Psoas muscle (tissue), 7 donors: ENCODE measurements at regions not wholly inside any gene's neighbourhood (a gene's known extent, or its start where the extent isn't known, plus 50 kb on each side); places are given as distances from the start of the nearest gene placed in this dataset.
A peak's percentile ranks its signal among the peaks of the same experiment; 100 is the strongest.

Source experiments
- ATAC-seq, 4 donors: fragments of 200-7000 bp; cut with Tn5 transposase; one replicate each; pipeline ENCODE4 v1.9.1; 2020; ENCODE audit warnings: moderate library complexity in 3 of 4, mild to moderate bottlenecking in 2 of 4
- DNase-seq, 2 donors: peaks; one replicate each; pipeline ENCODE4 v3.0.0-alpha.2; 2020
- H3K27ac ChIP-seq: fragments of 200-600 bp; one replicate; pipeline ENCODE4 v1.8.0; 2022
- H3K27me3 ChIP-seq, 3 donors: fragments of 200-600 bp in 1 of 3; one replicate each; pipeline versions ENCODE4 v1.6.1 to v1.8.0; 2013 to 2022; ENCODE audit warnings: low read length in 2 of 3, mild to moderate bottlenecking in 2 of 3, moderate library complexity in 1 of 3; ENCODE audit not compliant: insufficient read depth in 3 of 3
- H3K36me3 ChIP-seq, 2 donors: fragments of 200-600 bp in 1 of 2; one replicate each; pipeline versions ENCODE4 v1.6.1 to v1.8.0; 2013 to 2022; ENCODE audit warnings: low read depth in 1 of 2, mild to moderate bottlenecking in 1 of 2, moderate library complexity in 1 of 2; ENCODE audit not compliant: insufficient read depth in 1 of 2
- H3K4me1 ChIP-seq: fragments of 200-600 bp; one replicate; pipeline ENCODE4 v1.8.0; 2022
- H3K4me3 ChIP-seq: fragments of 200-600 bp; one replicate; pipeline ENCODE4 v1.8.0; 2022; ENCODE audit warnings: mild to moderate bottlenecking
- H3K9me3 ChIP-seq: fragments of 200-600 bp; one replicate; pipeline ENCODE4 v1.8.0; 2022
- CTCF ChIP-seq: fragments of 200-600 bp; IDR thresholded peaks from one replicate; pipeline ENCODE4 v1.8.0; 2022; ENCODE audit warnings: antibody characterized with exemption
- WGBS, 3 donors: extraction: QIAGEN DNeasy Blood & Tissue Kit; methylation state at CpG; one replicate each; pipeline versions ENCODE4 v1.1.6 to v1.1.7; 2013; 5-methylcytosine and 5-hydroxymethylcytosine counted together
- intact Hi-C, 2 donors: fragments of 100-400 bp; cut with DNase I; formaldehyde crosslinking; loops; one replicate each; pipeline versions ENCODE4 v1.11.0 to v1.14.2; 2022
- donor health status: healthy with polysubstance abuse.
- donor health status: DM: no; HTN: no; CAD: no; lungs with moderate emphysema.
- donor health status: Bipolar disorder and iron deficiency.
- donor health status: healthy.
- donor health status: DM: yes; HTN: yes; CAD: no.
- donor health status: DM: no; HTN: no; CAD: no.
- donor health status: DM: yes; HTN: yes; CAD: no.

- no peaks in the 10 kb centered on the region for H3K9me3 ChIP-seq
- H3K27me3 ChIP-seq, result no peaks in the 10 kb centered on the region
- no peak for DNase-seq
- no peaks in the 10 kb centered on the region for H3K4me1 ChIP-seq
- H3K27ac ChIP-seq, result no peak overlapping the region
- no peak for TF ChIP-seq CTCF
- no peak overlapping the region for H3K4me3 ChIP-seq
- intact Hi-C loops, result no loop called here
- WGBS, 3 donors, result 87 to 88% (median 87%) methylated on average over 5 of the region's 5 CpGs
- ATAC-seq, result no peak
- no peaks in the 10 kb centered on the region for H3K36me3 ChIP-seq
Observed at GRCh38 chr13:23067129-23067528, 113.7 kb upstream of the SGCG start.

GRCh38 chr13:23069566-23069965, 111.2 kb upstream of the SGCG start:
- Histone ChIP-seq H3K4me1 (peaks cover 9% of the 10 kb centered on the region), H3K27me3 (no peaks in the 10 kb centered on the region), H3K27ac (no peak overlapping the region), H3K36me3 (no peaks in the 10 kb centered on the region), H3K4me3 (no peak overlapping the region), H3K9me3 (no peaks in the 10 kb centered on the region)
- DNase-seq (no peak), ATAC-seq (no peak)
- TF ChIP-seq CTCF, result no peak
- intact Hi-C loops, result no loop called here
- WGBS, 3 donors, result 54 to 62% (median 58%) methylated on average over 1 of the region's 1 CpG

- Histone ChIP-seq H3K36me3 (no peaks in the 10 kb centered on the region), H3K4me3 (peak overlapping the region; percentile 42), H3K9me3 (no peaks in the 10 kb centered on the region), H3K27me3 (no peaks in the 10 kb centered on the region), H3K4me1 (peaks cover 9% of the 10 kb centered on the region), H3K27ac (peak overlapping the region; percentile 25)
- WGBS, 3 donors, result 32 to 39% (median 33%) methylated on average over 5 of the region's 5 CpGs
- intact Hi-C loops, result no loop called here
- ATAC-seq (peak in 3 of 4 donors; percentile 35 to 60 (median 55)), DNase-seq (no peak)
- TF ChIP-seq CTCF, result no peak
Observed at GRCh38 chr13:23074075-23074828, 106.5 kb upstream of the SGCG start.

- TF ChIP-seq CTCF, result no peak
- no peaks in the 10 kb centered on the region for H3K9me3 ChIP-seq
- WGBS, 3 donors, result 68 to 84% (median 72%) methylated on average over 5 of the region's 5 CpGs
- intact Hi-C loops, result no loop called here
- no peaks in the 10 kb centered on the region for H3K27me3 ChIP-seq
- no peak overlapping the region for H3K4me3 ChIP-seq
- ATAC-seq, result no peak
- no peak overlapping the region for H3K27ac ChIP-seq
- H3K4me1 ChIP-seq, result no peaks in the 10 kb centered on the region
- H3K36me3 ChIP-seq, result no peaks in the 10 kb centered on the region
- no peak for DNase-seq
Observed at GRCh38 chr13:23081220-23081619, 99.6 kb upstream of the SGCG start.

- TF ChIP-seq CTCF, result no peak
- intact Hi-C loops, result no loop called here
- H3K4me3 ChIP-seq, result no peak overlapping the region
- no peaks in the 10 kb centered on the region for H3K27me3 ChIP-seq
- H3K9me3 ChIP-seq, result no peaks in the 10 kb centered on the region
- no peak for DNase-seq
- 60 to 76% (median 71%) methylated on average over 7 of the region's 7 CpGs for WGBS, 3 donors
- no peak for ATAC-seq
- H3K36me3 ChIP-seq, result no peaks in the 10 kb centered on the region
- H3K27ac ChIP-seq, result no peak overlapping the region
- H3K4me1 ChIP-seq, result no peaks in the 10 kb centered on the region
Observed at GRCh38 chr13:23081901-23082300, 98.9 kb upstream of the SGCG start.
